GM13976 (cell line): ENCODE measurements at regions not wholly inside any gene's neighbourhood (a gene's known extent, or its start where the extent isn't known, plus 50 kb on each side); places are given as distances from the start of the nearest gene placed in this dataset.

Experiments
- DNase-seq: peaks from one replicate; pipeline ENCODE4 v3.0.0; 2012; ENCODE audit warnings: low spot score
- CTCF ChIP-seq: IDR thresholded peaks from 2 replicates; pipeline ENCODE4 v1.5.1; 2012; ENCODE audit warnings: borderline replicate concordance, mild to moderate bottlenecking; ENCODE audit not compliant: insufficient read depth; ENCODE audit errors: extremely low read depth, missing control alignments, control extremely low read depth
- in situ Hi-C: fragments of 300-500 bp; cut with MboI; formaldehyde crosslinking; loops from one replicate; pipeline ENCODE4 v1.12.0; 2022; ENCODE audit warnings: low sequenced_read_pairs, mixed read lengths, inconsistent platforms; ENCODE audit not compliant: unreplicated experiment

- no peak for TF ChIP-seq CTCF
- DNase-seq, result no peak
- in situ Hi-C loops, result no loop called here
These were observed 534.5 kb downstream of the USP25 start for GRCh38 chr21:16264319-16264718.

- TF ChIP-seq CTCF, result no peak
- DNase-seq, result no peak
- in situ Hi-C loops, result no loop called here
These were observed 539.7 kb downstream of the USP25 start for GRCh38 chr21:16269476-16269875.

GRCh38 chr21:16279731-16280581, 550.2 kb downstream of the USP25 start:
- TF ChIP-seq CTCF, result no peak
- no peak for DNase-seq
- in situ Hi-C loops, result no loop called here

DNA sequence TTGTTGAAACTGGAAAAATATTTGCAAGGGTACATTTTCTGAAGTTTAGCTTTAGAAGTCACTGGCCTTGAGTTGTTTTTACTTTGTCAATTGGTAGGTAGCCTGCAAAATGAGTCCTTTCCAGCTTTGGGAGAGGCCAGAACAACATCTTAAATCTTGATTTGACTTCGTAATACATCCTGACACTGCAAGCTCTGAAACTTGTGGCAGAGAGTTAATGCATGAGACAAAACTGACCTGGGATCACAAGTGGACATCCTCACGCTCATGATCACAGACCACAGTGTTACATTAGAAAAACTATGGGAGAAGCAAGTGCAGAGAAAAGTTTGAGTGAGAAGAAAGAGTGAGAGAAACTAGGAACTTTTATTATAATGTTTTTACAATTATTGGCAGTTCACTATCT, 550.9 kb downstream of the USP25 start:
- no peak for DNase-seq
- TF ChIP-seq CTCF, result no peak
- in situ Hi-C loops, result no loop called here

DNA sequence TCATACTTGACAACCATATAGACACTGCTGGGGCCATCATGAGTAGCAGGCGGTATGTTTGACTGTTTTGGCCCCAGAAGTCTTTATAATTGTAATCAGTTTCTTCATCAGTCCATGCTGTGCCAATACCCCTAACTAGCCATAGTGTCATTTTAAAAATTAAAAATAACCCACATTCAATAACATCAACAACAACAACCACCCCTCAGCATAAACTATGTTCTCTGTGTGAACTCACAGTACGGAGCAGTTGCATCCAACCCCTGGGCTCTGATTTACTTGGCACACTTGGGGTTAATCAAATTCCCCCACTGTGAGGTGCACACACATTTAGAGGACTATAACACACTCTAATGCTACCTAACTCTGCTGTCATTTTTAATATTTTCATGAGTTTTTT, 553.7 kb downstream of the USP25 start:
- TF ChIP-seq CTCF, result no peak
- no peak for DNase-seq
- in situ Hi-C loops, result no loop called here

DNA sequence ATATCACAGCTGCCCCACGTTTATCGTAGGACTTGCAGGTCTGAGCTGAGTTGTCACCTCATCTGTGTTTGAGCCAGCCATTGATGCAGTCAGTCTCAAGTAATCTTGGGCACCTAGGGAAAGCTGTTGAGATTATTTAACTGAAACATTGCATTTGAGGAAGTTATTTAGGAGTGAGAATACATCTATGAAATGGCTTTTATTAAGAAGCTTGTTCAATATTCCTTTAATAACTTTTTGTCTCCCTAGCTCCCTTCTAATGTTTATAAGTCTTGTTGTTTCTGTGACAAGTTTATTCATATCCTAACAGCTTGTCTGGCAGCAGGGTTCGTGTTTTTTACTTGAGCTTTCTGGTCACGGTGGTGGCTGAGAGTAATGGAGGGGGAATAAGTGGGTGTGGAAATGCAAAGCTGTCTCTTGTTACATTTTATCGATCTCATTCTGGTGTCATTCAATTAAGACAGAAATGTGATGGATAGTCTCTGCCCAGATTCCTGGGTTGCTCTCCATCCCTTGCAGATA, 555.9 kb downstream of the USP25 start:
- in situ Hi-C loops, result no loop called here
- no peak for TF ChIP-seq CTCF
- DNase-seq, result no peak
